Activated CD4-positive, alpha-beta T cell treated with anti-CD3 and anti-CD28 coated beads for 48 hours (primary cell): ENCODE measurements at regions not wholly inside any gene's neighbourhood (a gene's known extent, or its start where the extent isn't known, plus 50 kb on each side); places are given as distances from the start of the nearest gene placed in this dataset.

Experiments used
- DNase-seq: peaks from one replicate; pipeline ENCODE4 v3.0.0-alpha.2; 2020

DNA sequence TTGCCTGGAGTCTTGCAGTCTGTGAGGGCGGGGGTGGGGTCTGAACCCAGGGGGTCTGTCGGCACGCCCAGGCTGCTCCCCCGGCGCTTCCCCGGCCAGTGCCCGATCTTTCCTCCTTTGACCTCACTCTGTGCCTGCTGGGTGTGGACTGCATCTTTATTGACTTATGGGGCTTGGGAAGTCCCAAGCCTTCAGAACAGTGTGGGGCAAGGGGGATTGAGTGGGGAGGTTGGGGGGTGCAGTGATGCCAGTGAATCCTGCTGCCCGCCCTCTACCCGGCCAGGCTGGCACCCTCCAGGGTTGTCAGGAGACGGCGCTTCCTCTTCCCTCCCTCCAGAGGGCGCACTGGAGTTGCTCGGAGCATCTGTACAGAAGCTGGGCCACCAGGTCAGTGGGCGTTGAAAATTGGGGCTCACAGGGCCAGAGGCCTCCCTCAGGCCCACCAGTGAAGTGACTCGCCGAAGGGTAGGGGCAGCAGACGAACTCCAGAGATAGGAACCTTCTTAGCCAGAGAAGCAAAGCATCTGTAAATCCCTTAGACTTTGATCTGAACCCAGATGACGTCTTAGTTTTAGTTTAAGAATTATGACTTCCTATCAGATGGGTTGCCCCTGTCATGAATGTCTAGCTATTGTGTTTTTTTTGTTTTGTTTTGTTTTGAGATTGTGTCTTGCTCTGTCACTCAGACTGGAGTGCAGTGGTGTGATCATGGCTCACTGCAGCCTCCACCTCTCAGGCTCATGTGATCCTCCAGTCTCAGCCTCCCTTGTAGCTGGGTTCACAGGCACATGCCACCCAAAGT, 184.8 kb upstream of the CIBAR2 start:
- peak; percentile 72 for DNase-seq

DNA sequence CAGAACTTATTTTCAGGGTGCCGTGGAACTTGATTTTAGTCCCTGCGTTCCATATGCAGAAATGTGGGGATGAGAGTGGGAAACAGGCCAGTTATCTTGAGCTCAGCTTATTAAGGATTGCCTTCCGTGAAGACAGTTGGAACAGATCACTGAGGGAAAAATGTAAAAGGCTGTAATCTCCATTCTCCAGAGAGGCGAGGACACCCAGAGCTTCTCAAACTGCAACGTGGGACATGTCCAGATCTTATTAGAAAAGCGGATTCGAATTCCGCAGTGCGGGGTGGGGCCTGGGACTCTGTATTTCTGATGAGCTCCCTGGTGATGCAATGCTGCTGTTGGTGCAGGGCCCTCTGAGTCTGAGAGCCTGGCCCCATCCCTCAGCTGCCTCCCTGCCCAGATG, 185.6 kb upstream of the CIBAR2 start:
- DNase-seq, result no peak

DNA sequence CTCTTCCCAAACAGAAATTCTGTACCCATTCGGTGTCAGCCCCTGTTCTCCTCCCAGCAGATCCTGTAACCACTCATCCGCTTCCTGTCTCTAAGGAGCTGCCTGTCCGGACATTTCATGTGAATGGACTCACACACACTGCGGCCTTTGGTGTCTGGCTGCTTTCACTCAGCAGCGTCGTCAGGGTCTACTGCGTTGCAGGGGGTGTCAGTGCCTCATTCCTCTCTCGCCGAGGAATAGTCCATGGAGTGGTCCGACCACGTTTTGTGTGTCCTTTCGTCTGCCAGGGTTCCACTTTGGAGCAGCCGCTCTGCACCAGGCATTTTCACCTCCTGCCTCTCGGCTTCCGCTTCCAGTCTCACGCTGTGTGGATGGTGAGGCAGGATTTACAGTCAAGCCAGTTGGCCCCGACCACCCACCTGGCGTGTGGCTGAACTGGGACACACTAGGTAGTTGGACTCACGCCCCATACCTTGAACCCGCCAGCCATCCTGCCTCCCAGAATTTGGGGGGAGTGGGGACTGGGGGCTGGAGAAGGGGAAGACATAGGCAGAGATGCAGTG, 188.2 kb upstream of the CIBAR2 start:
- no peak for DNase-seq

DNA sequence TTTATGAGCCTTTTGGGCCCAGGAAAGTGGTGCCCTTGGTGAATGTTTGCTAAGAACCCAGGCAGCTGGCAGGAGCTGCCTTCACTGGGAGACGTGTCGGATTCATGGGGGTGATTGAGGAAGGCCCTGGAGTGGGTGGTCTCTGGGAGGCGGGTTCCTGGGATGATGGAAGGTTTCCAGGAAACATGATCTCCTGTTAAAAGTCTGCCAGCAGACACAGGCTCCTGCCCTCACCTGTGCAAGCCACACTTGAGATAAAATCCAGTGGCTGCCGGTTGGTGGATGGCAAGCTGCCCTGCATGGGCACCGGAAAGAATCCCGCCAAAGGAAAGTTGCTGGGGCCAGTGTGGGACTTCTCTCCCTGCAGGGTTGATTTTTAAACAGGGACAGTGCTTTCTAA, 189.0 kb upstream of the CIBAR2 start:
- DNase-seq, result no peak

DNA sequence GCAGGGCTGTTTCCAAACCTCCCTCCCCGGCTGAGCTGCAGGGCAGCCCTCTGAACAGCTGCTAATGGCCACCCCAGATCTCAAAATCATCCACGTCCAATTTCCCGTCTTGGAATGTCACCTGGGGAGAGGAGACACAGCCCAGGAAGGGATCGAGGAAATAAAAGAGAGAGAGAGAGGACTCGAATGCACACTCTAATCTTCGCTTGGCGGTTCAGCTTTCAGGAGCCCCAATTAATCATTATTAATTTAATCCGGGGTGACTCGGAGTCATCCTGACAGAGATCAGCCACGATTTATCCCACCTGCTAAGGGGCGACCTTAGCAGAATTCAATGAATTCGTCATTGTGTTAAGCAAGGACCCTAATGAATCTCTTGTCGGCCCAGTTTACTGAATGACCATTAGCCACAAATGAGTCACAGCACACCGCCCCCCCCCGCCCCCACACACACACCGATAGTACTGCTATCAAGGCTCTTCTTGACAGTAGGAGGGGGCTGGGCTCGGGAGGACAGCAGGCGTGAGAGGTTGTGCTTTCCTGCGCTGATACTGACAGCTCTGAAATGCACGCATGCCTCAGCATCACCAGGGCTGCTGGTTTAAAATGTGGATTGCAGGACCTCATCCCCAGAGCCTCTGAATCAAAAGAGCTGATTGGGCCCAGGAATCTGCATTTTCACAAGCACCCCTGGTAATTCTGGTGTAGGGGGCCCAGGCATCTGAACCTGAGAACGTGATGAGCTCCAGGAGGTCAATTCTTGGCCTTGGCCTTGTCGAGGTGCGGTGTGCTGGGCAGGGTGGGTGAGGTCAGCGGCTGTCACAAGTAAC, 190.0 kb upstream of the CIBAR2 start:
- no peak for DNase-seq

DNA sequence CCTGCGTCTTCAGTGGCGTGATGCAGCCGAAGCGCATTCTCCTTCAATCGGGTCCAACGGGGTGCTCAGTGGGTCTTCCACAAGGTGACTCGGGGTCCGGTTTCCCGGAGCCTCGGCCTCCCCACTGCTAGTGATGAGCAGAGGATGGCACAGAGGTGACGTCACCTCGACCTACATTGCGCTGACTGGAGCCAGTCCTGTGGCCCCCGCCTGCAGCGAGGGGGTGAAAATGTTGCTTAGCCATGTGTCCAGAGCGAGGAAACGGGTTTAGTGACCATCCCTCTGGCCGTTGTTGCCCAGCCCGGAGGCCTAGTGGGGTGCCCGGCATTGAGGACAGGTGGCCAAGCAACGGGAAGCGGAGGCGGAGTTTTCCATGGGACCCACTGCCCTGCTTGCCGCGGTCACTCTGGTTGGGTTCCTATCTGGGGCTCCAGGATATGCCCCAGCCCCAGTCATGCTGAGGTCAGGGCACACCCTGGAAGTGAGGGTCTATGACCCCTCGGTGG, 190.6 kb upstream of the CIBAR2 start:
- no peak for DNase-seq

DNA sequence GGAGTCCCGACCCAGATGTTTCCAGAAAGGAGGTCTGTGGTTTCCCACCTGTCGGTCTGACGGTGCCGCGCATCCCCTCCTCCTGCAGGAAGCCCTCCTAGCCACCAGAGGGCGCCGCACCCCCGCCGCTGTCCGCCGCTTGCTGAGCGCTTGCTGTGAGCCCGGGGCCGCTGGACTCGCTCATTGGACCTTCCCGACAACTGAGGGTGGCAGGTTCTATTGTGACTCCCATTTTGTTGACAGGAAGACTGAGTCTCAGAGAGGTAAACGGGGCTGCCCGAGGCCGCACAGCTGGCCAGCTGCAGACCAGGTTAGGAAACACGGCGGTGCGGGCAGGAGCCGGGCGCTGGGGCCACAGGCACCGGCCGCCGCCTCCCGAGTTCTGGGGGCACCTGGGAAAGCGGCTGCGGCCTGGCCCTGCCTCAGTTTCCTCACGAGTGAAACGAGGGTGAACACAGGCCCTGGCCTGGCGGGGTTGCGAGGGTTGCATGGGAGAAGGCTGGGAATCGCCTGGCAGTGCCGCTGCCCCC, 191.1 kb upstream of the CIBAR2 start:
- DNase-seq, result peak; percentile 88

DNA sequence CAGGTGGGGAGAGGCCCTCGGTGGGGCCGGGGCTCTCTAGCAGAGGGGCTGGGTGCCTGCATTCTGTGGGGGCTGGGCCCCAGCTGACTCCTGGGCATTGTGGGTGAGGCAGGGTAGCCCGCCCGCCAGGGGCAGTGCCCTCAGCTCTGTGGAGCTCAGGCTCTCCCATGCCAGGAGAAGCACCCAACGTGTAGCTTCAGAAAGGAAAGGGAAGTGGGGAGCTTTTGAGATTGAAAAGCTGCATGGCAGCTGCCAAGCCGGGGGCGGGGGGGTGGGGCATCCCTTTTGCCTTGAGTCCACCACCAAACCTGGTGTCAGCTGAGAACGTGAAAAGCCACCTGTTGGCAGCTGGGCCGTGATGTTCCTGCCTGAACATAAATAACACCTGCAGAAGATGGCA, 192.1 kb upstream of the CIBAR2 start:
- no peak for DNase-seq

DNA sequence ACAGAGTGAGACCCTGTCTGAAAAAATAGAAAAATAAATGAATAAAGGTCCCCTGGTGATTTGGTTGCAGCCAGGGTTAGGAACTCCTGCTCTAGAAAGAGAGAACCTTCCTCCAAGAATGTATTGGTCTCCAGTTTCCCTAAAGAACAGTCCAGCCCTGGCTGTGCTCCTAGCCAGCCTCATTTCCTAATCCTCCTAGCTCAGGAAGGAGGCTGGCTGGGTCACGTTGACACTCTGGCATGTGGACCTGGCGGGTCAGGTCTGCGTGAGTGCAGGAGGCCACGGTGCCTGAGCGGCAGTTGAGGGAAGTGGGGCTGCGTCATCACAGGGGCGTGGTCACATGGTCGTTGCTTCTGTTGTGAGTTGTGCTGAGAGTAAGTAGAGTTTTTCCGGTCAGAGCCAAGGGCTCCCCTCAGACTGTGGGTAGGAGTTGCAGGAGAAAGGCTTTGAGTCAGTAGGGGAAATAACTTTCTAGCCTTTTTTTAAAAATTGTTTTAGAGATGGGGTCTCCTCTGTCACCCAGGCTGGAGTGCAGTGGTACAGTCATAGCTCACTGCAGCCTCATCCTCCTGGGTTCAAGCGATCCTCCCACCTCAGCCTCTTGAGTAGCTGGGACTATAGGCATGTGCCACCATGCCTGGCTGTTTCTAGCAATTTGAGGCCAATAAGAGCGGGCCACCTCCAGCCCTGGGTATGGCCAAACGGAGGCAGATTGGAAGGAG, 194.0 kb upstream of the CIBAR2 start:
- DNase-seq, result peak; percentile 92

DNA sequence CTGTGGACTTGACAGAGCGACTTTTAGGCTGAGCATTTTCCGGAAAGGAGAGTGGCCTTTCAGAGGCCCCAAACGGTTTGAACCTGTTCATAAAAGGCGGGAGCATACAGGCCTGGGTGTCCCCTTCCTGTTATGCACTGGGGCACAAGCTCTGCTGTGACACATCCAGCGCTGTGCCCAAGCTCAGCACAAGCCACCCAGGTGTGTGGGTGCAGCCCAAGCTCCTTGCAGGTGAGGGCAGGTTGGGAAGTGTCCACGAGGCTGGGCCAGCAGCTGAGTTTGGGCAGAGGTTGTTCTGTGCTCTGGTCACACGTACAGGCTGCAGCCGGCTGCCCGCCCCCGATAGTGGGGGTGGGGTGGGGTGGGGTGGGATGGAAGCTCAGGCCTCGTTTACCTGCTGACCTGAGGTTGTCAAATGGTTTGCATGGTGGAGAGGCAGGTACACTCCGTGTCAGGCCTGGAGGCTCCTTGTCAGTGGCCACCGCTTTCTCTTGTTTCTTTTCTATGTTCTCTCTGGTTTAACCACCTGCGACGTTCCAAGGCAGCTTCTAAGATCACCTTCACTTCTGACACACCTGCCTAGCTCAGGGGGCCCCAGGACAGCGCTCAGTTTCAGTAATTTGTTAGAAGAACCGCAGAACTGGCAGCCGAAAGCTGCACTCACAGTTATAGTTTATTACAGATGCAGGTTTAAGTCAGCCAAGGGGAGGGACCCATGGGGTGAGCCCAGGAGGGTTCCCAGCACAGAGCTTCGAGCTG, 194.7 kb upstream of the CIBAR2 start:
- no peak for DNase-seq

DNA sequence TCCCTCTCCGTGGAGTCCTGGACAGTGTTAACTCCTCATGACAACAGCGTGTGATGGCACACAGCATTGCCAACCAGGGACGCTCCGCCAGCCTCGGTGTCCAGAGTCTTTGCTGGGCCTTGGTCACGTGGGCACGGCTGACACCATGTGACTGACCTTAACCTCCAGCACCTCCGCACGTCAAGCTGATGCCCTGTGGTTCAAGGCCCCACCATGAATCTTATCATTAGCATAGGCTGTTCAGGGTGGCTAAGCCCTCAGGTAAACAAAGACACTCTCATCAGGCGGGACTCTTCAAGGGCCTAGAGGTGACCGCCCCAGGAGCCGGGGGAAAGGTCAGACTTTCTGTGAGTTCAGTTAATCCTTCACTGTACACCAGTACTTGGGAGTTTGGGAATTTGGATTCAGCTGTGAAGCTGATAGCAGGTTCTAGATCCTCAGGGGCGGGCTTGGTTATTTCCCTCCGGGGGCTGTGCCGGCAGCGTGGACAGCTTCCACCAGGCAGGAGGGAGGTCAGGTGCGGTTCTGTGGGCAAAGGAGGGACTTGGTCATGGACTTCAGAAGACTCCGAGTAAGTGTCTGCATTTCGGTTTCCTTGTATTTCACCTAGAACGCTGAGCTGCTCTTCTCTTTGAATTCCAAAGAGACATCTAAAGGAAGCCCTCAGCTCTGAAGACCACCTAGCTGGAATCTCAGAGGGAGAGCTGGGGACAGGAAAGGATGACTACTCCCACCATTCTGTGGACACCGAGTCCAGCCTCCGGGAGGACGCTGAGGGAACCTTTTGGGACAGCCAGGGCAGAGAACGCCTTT, 195.5 kb upstream of the CIBAR2 start:
- no peak for DNase-seq

DNA sequence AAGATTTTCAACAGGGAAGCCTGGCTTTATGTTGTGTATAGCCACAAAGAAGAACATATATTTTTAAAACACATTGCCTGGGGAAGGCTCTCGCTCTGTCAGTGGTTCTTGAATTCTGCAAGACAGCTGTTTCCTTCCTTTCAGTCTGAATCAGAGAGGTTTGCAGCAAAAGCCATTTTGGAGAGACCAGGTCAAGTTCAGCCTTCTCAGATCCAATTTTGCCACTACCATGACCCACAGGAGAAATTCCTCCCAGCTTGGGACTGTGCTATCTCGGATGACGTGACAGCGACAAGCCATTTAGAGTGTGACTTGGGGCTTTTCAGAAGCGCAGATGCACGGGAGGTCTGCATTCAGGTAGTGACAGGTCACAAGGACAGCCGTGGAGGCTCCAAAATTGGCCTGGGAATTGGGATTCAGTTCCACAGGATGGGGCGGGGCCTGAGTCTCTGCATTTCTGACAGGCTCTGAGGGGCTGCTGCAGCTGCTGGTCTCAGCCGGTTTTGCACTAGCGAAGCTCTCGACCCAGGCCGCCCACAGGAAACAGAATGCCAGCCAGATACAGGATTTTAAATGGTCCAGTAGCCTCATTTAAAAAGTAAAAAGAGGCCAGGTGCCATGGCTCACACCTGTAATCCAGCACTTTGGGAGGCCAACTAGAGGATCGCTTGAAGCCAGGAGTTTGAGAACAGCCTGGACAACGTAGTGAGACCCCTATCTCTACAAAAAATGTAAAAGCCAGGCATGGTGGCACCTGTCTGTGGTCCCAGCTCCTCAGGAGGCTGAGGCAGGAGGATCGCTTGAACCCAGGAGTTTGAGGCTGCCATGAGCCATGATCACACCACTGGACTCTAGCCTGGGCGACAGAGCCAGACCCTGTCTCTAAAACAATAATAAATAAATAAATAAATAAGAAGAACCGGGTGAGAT, 196.6 kb upstream of the CIBAR2 start:
- DNase-seq, result no peak

DNA sequence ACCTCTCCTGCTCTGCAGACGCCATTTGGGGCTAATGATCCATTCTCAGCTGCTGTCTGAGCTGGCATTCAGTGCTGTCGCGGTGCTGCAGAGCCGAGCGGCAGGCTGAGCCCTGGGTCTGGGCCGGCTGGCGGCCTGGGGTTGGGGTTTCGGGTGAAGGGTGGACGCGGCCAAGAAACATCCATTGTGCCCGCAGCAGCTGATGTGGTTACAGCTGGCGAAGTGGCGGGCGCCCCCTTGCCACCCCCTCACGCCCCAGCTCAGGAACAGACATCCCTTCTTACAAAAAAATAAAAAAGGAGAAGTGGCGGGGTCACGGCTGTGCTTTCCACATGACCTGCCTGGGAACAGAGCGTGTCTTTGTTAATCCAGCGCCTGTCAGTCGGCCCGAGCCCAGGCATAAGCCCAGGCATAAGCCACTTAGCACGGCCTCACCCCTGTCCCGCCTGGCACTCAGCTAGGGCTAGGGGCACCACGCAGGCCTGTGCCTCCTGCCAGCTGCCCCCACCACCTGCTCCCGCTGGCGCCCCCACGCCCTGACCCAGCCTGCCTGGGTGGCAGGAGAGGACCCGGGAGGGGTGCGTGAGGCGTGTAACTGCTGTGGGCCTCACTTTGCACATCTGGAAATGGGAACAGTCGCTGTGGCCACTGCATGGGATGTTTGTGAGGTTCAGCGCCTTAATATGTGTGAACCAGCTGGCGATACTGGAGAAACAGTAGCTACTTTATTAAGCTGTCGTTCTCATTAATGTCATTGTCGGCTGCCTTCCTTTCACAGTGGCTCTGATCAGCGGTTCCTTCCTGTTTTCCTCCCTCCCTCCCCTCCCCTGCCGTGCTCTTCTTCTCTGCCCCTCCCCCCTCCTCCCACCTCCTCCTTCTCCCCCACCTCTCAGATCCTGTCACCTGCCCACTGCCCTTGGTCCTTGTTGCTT, 197.7 kb upstream of the CIBAR2 start:
- DNase-seq, result peak; percentile 19

DNA sequence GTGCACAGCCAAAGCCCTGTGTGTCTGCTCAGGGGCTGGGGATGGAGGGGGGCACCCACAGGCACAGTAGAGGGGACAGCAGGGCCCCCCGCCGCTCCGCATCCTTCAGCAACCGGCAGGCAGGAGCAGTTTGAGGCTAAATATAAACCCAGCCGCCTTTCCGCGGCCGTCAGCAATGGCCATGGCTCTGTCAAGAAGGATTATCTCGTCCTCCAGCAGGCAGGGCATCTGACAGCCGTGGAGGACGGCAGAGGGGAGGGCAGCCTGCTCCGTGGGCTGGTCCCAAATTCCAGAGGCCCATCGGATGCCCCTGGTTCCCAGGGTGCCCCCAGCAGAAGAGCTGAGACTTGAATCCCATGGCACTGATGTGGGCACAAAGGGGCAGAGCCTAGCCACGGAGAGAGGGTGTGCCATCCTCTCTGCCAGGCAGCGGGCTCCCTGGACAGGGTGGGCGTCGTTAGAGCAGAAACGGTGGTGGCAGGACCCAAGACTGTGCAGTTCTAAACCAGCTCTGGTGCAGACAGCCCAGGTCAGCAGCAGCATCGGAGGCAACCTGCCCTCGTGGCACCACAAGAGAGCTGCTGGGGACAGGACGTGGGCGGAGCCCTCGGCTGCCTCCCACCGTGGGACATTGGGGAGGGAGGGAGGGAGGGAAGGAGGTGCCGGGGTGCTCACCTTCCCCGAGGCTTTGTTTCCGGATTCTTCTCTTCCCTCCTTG, 198.8 kb upstream of the CIBAR2 start:
- DNase-seq, result peak; percentile 34

DNA sequence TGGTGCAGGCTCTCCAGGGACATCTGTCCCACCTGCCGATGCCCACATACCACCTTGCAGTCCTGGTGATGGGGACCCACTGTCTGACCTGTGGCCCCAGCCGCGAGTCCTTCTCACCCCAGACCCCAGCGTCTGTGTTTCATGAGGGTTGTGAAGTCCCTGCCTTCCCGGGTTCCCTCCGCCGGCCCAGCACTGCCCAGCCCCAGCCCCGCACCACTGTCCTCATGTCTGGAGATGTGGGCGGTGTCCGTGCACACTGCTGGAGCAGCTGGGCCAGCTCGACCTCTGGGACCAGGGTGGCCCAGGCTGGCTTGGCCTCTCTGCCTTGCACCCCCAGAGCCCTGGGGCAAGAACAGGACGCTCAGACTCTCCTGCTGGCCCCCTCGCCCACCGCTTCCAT, 199.5 kb upstream of the CIBAR2 start:
- no peak for DNase-seq

DNA sequence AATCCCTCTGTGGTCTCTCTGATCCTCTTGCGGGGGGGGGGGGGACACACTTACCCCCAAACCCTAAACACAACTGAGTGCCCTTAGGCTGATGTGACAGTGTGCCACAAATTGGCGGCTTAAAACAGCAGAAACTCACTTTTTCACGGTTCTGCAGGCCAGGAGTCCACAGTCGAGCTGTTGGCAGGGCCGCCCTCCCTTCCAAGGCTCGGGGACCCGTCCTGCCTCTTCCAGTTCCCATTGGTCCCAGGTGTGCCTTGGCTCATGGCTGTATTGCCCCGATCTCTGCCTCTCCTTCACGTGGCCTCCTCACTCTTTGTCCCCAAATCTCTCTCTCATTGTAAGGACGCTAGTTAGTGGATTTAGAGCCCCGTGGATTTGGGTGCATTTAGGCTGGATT, 199.9 kb upstream of the CIBAR2 start:
- no peak for DNase-seq

DNA sequence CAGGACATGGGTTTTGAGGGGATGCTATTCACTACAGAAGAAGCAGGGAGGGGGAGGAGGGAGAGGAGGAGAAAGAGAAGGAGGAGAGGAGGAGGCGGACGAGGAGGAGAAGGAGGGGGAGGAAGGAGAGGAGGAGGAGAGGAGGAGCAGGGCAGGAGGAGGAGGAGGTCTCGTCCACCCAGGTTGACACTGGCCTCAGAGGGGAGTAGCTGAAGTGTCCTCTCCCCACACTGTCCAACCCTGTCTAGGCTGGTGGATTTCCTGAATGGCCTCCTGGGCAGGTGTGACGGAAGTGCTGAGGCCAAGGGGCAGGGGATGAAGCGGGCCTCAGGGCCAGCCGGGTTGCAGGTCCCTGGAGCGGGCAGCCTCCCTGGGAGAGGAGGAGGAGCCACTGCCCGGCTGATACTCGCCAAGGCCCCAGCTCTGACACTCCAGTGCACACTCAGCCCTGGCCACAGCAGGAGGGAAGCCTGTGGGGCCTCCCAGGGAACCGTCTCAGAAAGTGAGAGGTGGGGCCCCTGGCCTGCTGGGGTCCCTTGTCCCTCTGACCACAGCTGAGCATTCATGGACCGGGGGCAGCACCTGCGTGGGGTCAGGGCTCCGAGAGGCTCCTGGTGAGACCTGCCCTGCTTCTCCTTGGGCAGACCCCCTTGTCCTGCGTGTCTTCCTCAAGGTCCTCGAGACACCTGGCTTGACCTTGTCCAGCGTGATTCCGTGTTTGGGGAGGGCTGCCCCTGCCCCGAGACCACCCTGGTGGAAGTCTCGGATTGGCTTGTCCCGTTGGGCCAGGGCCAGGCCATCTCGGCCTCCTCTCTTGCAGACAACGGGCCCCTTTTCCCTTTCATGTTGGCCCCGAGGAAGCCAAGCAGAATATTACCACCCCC, 200.6 kb upstream of the CIBAR2 start:
- DNase-seq, result no peak
